Nephron (organoid): ENCODE measurements at regions not wholly inside any gene's neighbourhood (a gene's known extent, or its start where the extent isn't known, plus 50 kb on each side); places are given as distances from the start of the nearest gene placed in this dataset.

Experiments
- H3K27ac Mint-ChIP-seq, 3 experiments: 2 replicates each; pipeline ENCODE4 v1.8.0; 2020; ENCODE audit warnings: mixed read lengths in 3 of 3, mild to moderate bottlenecking in 2 of 3, moderate library complexity in 1 of 3
- H3K27me3 Mint-ChIP-seq: 2 replicates; pipeline ENCODE4 v1.8.0; 2021; ENCODE audit warnings: low read depth, mild to moderate bottlenecking, moderate library complexity, mixed read lengths
- H3K36me3 Mint-ChIP-seq: 2 replicates; pipeline ENCODE4 v1.8.0; 2020; ENCODE audit warnings: low read depth, mixed read lengths
- H3K4me1 Mint-ChIP-seq: 2 replicates; pipeline ENCODE4 v1.8.0; 2020; ENCODE audit warnings: mixed read lengths
- H3K4me3 Mint-ChIP-seq, 3 experiments: 2 replicates each; pipeline ENCODE4 v1.8.0; 2020; ENCODE audit warnings: mild to moderate bottlenecking in 3 of 3, mixed read lengths in 3 of 3, moderate library complexity in 2 of 3
- H3K9me3 Mint-ChIP-seq: 2 replicates; pipeline ENCODE4 v1.8.0; 2020; ENCODE audit warnings: mixed read lengths
- CTCF ChIP-seq, 3 experiments: fragments of 200-600 bp; sonication (generic); IDR thresholded peaks; one replicate each; pipeline ENCODE4 v1.5.0; 2021; ENCODE audit warnings: antibody characterized with exemption in 3 of 3; ENCODE audit not compliant: unreplicated experiment in 3 of 3

GRCh38 chr1:59128239-59128736, 168.6 kb upstream of the FGGY start:
- H3K9me3 Mint-ChIP-seq = peaks cover 3% of the 10 kb centered on the region
- H3K4me3 Mint-ChIP-seq = no peak overlapping the region
- no peak for TF ChIP-seq CTCF (IDR thresholded peaks at IDR 0.05; ENCODE audit: unreplicated experiment in 3 of 3)
- no peaks in the 10 kb centered on the region for H3K4me1 Mint-ChIP-seq
- peak overlapping the region in 1 of 3 experiments; percentile 45 for H3K27ac Mint-ChIP-seq
- H3K27me3 Mint-ChIP-seq = no peaks in the 10 kb centered on the region
- no peaks in the 10 kb centered on the region for H3K36me3 Mint-ChIP-seq

DNA sequence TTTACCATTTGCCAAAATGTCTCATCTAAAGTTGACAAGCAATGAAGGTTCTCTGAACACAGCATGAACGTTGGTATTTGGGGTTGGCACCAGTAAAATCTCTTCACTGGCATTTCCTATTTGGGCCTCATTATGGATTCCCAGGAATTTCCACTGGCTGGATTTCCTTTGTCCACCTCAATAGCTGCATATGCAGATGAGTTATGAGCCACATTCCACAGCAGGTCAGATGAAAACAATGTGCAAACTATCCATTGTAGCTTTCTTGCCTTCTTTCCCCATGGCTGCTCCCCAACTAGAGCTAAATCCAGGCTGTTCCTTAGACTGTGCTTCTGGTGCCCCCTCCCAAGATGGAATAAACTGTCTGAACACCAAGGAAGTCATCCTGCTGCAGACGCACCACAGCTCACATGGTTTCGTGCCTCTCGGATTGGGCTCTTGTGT, 168.1 kb upstream of the FGGY start:
- Mint-ChIP-seq H3K4me1 (no peaks in the 10 kb centered on the region), H3K27me3 (no peaks in the 10 kb centered on the region), H3K27ac (peak overlapping the region; percentile 40 to 66 (median 45)), H3K36me3 (no peaks in the 10 kb centered on the region), H3K9me3 (peaks cover 3% of the 10 kb centered on the region), H3K4me3 (no peak overlapping the region)
- no peak for TF ChIP-seq CTCF (IDR thresholded peaks at IDR 0.05; ENCODE audit: unreplicated experiment in 3 of 3)

DNA sequence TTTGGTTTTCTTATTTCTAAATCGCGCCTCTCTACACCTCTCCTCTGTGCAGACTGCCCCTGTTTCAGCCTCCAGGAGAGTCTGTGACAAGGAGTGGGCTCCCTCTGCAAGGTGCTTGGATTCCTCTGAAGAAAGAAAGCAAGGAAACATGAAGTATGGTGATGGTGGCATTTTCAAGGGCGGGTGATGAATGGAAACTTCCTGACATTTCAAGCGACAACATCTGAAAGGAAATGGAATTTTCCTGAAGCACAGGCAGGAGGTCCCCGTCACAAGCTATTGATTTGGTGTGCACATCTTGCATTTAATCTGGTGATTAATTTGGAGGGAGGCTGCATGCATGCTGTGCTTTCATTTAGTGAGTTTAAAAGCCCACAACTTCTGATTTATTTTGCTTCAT, 164.6 kb upstream of the FGGY start:
- Mint-ChIP-seq H3K27me3 (no peaks in the 10 kb centered on the region), H3K9me3 (peaks cover 3% of the 10 kb centered on the region), H3K4me1 (peaks cover 6% of the 10 kb centered on the region), H3K4me3 (no peak overlapping the region), H3K27ac (peak overlapping the region; percentile 53 to 76 (median 69)), H3K36me3 (no peaks in the 10 kb centered on the region)
- TF ChIP-seq CTCF (IDR thresholded peaks at IDR 0.05; ENCODE audit: unreplicated experiment in 3 of 3) = no peak

GRCh38 chr1:59133997-59134396, 162.9 kb upstream of the FGGY start:
- H3K4me3 Mint-ChIP-seq = no peak overlapping the region
- H3K9me3 Mint-ChIP-seq = peaks cover 2% of the 10 kb centered on the region
- H3K27me3 Mint-ChIP-seq = no peaks in the 10 kb centered on the region
- no peak for TF ChIP-seq CTCF (IDR thresholded peaks at IDR 0.05; ENCODE audit: unreplicated experiment in 3 of 3)
- H3K36me3 Mint-ChIP-seq = no peaks in the 10 kb centered on the region
- H3K4me1 Mint-ChIP-seq = peaks cover 18% of the 10 kb centered on the region
- H3K27ac Mint-ChIP-seq = peak overlapping the region; percentile 44 to 76 (median 69)

GRCh38 chr1:59135761-59136255, 161.1 kb upstream of the FGGY start:
- H3K4me1 Mint-ChIP-seq = peaks cover 30% of the 10 kb centered on the region
- H3K4me3 Mint-ChIP-seq = no peak overlapping the region
- no peak for TF ChIP-seq CTCF (IDR thresholded peaks at IDR 0.05; ENCODE audit: unreplicated experiment in 3 of 3)
- no peak overlapping the region for H3K27ac Mint-ChIP-seq
- no peaks in the 10 kb centered on the region for H3K9me3 Mint-ChIP-seq
- no peaks in the 10 kb centered on the region for H3K36me3 Mint-ChIP-seq
- no peaks in the 10 kb centered on the region for H3K27me3 Mint-ChIP-seq
